ENCODE measurements at regions not wholly inside any gene's neighbourhood (a gene's known extent, or its start where the extent isn't known, plus 50 kb on each side); places are given as distances from the start of the nearest gene placed in this dataset.

DNA sequence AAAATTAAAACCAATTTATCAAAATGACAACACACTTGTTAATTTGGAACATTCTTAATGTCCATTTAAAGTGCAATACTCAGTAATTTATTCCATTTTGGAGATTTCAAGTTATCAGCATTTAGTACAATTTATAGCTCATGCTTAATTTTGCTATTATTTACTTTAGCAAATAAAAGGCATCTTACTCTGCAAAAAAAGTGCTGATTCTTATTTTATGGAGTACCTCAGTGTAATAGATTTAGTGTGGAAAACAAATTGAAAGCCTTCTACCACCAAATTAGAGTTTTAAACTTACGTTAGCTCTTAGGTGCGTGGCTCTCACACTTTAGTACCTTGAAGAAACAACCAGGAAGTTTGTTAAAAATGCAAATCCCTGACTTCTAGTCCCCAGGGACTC, 208.4 kb upstream of the NRIP1 start:
- H3K4me2 ChIP-seq (ENCODE audit: insufficient read depth, insufficient read length, low read length) = no peak overlapping the region
- H3K27ac ChIP-seq (ENCODE audit: insufficient read length, low read depth, low read length) = no peak overlapping the region
- H2BK5ac ChIP-seq (ENCODE audit: insufficient read length, low read length) = no peak overlapping the region
- Mint-ChIP-seq H3K4me3 (no peak overlapping the region), H3K36me3 (ENCODE audit: insufficient read depth in 1 of 3, low read depth in 3 of 3) (no peaks in the 10 kb centered on the region; a peak in 1 of 7 replicates), H3K9me3 (no peaks in the 10 kb centered on the region), H3K27ac (no peak overlapping the region), H3K4me1 (no peaks in the 10 kb centered on the region), H3K27me3 (ENCODE audit: low read depth) (peaks cover 2% of the 10 kb centered on the region; the same call in 1 of the 2 replicates)
- no peak overlapping the region for H2BK120ac ChIP-seq (ENCODE audit: low read depth, low read length, poor library complexity, severe bottlenecking)
- H2BK15ac ChIP-seq (ENCODE audit: low read depth, low read length) = no peak overlapping the region
- no peak overlapping the region for H4K8ac ChIP-seq (replicated peaks; ENCODE audit: insufficient read length, low read depth, low read length)
- no peaks in the 10 kb centered on the region for H3K4me1 ChIP-seq (ENCODE audit: insufficient read depth, low read length)
- H3K9ac ChIP-seq (ENCODE audit: extremely low read depth, insufficient read length, low read length) = no peak overlapping the region
- no peak overlapping the region for H2BK12ac ChIP-seq (ENCODE audit: insufficient read length, low read depth, low read length)
- no peak overlapping the region for H2BK20ac ChIP-seq (ENCODE audit: low read depth, low read length, poor library complexity, severe bottlenecking)
- H4K5ac ChIP-seq (ENCODE audit: insufficient read length, low read depth, low read length) = no peak overlapping the region
- no peak overlapping the region for H3K23ac ChIP-seq (ENCODE audit: insufficient read length, low read depth, low read length)
- H3K79me1 ChIP-seq (ENCODE audit: insufficient read depth, low read depth, low read length, poor library complexity, severe bottlenecking) = no peaks in the 10 kb centered on the region
- H3K23me2 ChIP-seq (ENCODE audit: insufficient read length, low read depth, low read length, poor library complexity, severe bottlenecking) = no peaks in the 10 kb centered on the region
- no peak overlapping the region for H3K56ac ChIP-seq (ENCODE audit: insufficient read length, low read depth, low read length)
- H3K9me3 ChIP-seq (ENCODE audit: control insufficient read depth, low read depth, low read length) = no peaks in the 10 kb centered on the region
- no peak overlapping the region for H3K4ac ChIP-seq (ENCODE audit: low read depth, low read length)
- no peak overlapping the region for H2AK5ac ChIP-seq (ENCODE audit: insufficient read length, low read length)
- no peaks in the 10 kb centered on the region for H3K27me3 ChIP-seq (ENCODE audit: insufficient read depth, low read length)
- DNase-seq = no peak
- no CpG with 5 or more reads among the region's 2 CpGs for WGBS (ENCODE audit: extremely low coverage, insufficient read length, low lambda C conversion rate)
- TF ChIP-seq, protein P1, sequence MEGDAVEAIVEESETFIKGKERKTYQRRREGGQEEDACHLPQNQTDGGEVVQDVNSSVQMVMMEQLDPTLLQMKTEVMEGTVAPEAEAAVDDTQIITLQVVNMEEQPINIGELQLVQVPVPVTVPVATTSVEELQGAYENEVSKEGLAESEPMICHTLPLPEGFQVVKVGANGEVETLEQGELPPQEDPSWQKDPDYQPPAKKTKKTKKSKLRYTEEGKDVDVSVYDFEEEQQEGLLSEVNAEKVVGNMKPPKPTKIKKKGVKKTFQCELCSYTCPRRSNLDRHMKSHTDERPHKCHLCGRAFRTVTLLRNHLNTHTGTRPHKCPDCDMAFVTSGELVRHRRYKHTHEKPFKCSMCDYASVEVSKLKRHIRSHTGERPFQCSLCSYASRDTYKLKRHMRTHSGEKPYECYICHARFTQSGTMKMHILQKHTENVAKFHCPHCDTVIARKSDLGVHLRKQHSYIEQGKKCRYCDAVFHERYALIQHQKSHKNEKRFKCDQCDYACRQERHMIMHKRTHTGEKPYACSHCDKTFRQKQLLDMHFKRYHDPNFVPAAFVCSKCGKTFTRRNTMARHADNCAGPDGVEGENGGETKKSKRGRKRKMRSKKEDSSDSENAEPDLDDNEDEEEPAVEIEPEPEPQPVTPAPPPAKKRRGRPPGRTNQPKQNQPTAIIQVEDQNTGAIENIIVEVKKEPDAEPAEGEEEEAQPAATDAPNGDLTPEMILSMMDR (conservative IDR thresholded peaks at IDR 0.05) = no peak
- H3T11ph ChIP-seq (ENCODE audit: low read length) = no peak overlapping the region
- no peak overlapping the region for H2AFZ ChIP-seq (ENCODE audit: low read length)
- H4K91ac ChIP-seq (ENCODE audit: insufficient read length, low read depth, low read length) = no peak overlapping the region
- H4K20me1 ChIP-seq (ENCODE audit: control insufficient read depth, insufficient read depth, insufficient read length) = no peaks in the 10 kb centered on the region
- no peak overlapping the region for H3K14ac ChIP-seq (ENCODE audit: insufficient read depth, low read length)
- no peaks in the 10 kb centered on the region for H3K79me2 ChIP-seq (ENCODE audit: insufficient read depth, low read length)
- H3K18ac ChIP-seq (ENCODE audit: insufficient read length, low read depth, low read length) = no peak overlapping the region
